ENCODE measurements at regions not wholly inside any gene's neighbourhood (a gene's known extent, or its start where the extent isn't known, plus 50 kb on each side); places are given as distances from the start of the nearest gene placed in this dataset.

GRCh38 chr7:39825401-39825980 lies 124.6 kb upstream of the CDK13 start:
- Histone ChIP-seq H3K79me2 (ENCODE audit: insufficient read depth, low read length) (no peaks in the 10 kb centered on the region), H3K4me2 (ENCODE audit: insufficient read depth, insufficient read length, low read length) (no peak overlapping the region), H2AFZ (ENCODE audit: low read length) (no peak overlapping the region), H3K9ac (ENCODE audit: extremely low read depth, insufficient read length, low read length) (no peak overlapping the region), H3K56ac (ENCODE audit: insufficient read length, low read depth, low read length) (no peak overlapping the region), H3K79me1 (ENCODE audit: insufficient read depth, low read depth, low read length, poor library complexity, severe bottlenecking) (no peaks in the 10 kb centered on the region), H3T11ph (ENCODE audit: low read length) (no peak overlapping the region), H2AK5ac (ENCODE audit: insufficient read length, low read length) (no peak overlapping the region), H3K27ac (ENCODE audit: insufficient read length, low read depth, low read length) (no peak overlapping the region), H3K9me3 (ENCODE audit: control insufficient read depth, low read depth, low read length) (no peaks in the 10 kb centered on the region), H2BK5ac (ENCODE audit: insufficient read length, low read length) (no peak overlapping the region), H2BK120ac (ENCODE audit: low read depth, low read length, poor library complexity, severe bottlenecking) (no peak overlapping the region), H3K23me2 (ENCODE audit: insufficient read length, low read depth, low read length, poor library complexity, severe bottlenecking) (no peaks in the 10 kb centered on the region), H3K18ac (ENCODE audit: insufficient read length, low read depth, low read length) (no peak overlapping the region), H4K8ac (replicated peaks; ENCODE audit: insufficient read length, low read depth, low read length) (no peak overlapping the region), H2BK12ac (ENCODE audit: insufficient read length, low read depth, low read length) (no peak overlapping the region), H3K27me3 (ENCODE audit: insufficient read depth, low read length) (no peaks in the 10 kb centered on the region), H3K4me1 (ENCODE audit: insufficient read depth, low read length) (no peaks in the 10 kb centered on the region; the same call in 1 of the 2 replicates), H4K5ac (ENCODE audit: insufficient read length, low read depth, low read length) (no peak overlapping the region), H3K23ac (ENCODE audit: insufficient read length, low read depth, low read length) (no peak overlapping the region), H4K20me1 (ENCODE audit: control insufficient read depth, insufficient read depth, insufficient read length) (no peaks in the 10 kb centered on the region), H4K91ac (ENCODE audit: insufficient read length, low read depth, low read length) (no peak overlapping the region), H2BK20ac (ENCODE audit: low read depth, low read length, poor library complexity, severe bottlenecking) (no peak overlapping the region), H3K4ac (ENCODE audit: low read depth, low read length) (no peak overlapping the region), H2BK15ac (ENCODE audit: low read depth, low read length) (no peak overlapping the region), H3K14ac (ENCODE audit: insufficient read depth, low read length) (no peak overlapping the region)
- no peak overlapping the region for H3K4me3 Mint-ChIP-seq
- H3K27ac Mint-ChIP-seq: no peak overlapping the region
- DNase-seq: no peak
- H3K27me3 Mint-ChIP-seq (ENCODE audit: low read depth): peaks cover 2% of the 10 kb centered on the region
- H3K36me3 Mint-ChIP-seq (ENCODE audit: insufficient read depth in 1 of 3, low read depth in 3 of 3): no peaks in the 10 kb centered on the region
- WGBS (ENCODE audit: extremely low coverage, insufficient read length, low lambda C conversion rate): no CpG with 5 or more reads among the region's 6 CpGs
- H3K4me1 Mint-ChIP-seq: peaks cover 6 to 13% of the 10 kb centered on the region in 2 experiments; a peak in 2 of 4 replicates
- H3K9me3 Mint-ChIP-seq: no peaks in the 10 kb centered on the region
- no peak for TF ChIP-seq CTCF (conservative IDR thresholded peaks at IDR 0.05)
